NCI-H2081 (cell line): ENCODE measurements at regions not wholly inside any gene's neighbourhood (a gene's known extent, or its start where the extent isn't known, plus 50 kb on each side); places are given as distances from the start of the nearest gene placed in this dataset.
A peak's percentile ranks its signal among the peaks of the same experiment; 100 is the strongest.
"Not testable (repeated sequence)": the region's sequence is repeated elsewhere in the genome, so short reads cannot be mapped to it uniquely, and the experiment has no call there.

Experiments
- DNase-seq, 2 experiments: peaks; one replicate each; lab custom pipeline; 2025; lab: John Stamatoyannopoulos, UW

DNA sequence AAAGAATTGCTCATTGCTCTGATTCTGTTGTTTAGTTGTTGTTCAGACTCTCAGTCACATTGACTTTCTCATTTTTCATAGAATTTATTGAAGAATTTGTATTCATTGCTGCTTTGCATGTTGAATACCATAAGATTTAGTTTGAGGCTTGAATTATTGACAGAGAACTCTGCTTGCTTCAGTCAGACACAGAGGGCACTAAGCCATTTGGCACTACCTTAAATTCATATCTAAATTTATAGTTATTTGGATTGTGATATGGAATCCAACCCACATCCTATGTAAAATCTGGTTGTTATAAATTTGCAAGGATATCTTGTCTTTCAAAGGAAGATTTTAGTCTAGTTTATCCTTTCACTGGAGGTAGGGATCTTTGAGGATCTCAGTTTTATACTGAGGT, 1748.6 kb downstream of the BRINP3 start:
- no peak for DNase-seq

DNA sequence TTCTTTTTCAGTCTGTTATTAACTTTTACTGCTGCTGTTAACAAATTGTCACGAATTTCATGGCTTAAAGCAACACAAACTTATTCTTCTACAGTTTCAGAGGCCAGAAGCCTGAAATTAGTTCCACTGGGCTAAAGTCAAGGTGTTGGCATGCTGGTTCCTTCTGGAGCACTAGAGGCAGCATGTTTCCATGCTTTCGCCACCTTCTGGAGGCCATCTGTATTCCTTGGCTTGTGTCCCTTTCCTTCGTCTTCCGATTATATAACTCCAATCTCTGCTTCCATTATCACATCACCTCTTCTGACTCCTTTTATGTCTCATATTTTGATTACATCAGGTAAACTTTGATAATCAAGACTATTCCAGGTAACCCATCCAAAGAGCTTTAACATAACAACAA, 1742.1 kb downstream of the BRINP3 start:
- no peak for DNase-seq

GRCh38 chr1:188749275-188749674, 1728.4 kb downstream of the BRINP3 start:
- DNase-seq: not testable (repeated sequence)

GRCh38 chr1:188752027-188752426, 1725.6 kb downstream of the BRINP3 start:
- DNase-seq: not testable (repeated sequence)

- not testable (repeated sequence) for DNase-seq
Measured at GRCh38 chr1:188757747-188758146, 1719.9 kb downstream of the BRINP3 start.

DNA sequence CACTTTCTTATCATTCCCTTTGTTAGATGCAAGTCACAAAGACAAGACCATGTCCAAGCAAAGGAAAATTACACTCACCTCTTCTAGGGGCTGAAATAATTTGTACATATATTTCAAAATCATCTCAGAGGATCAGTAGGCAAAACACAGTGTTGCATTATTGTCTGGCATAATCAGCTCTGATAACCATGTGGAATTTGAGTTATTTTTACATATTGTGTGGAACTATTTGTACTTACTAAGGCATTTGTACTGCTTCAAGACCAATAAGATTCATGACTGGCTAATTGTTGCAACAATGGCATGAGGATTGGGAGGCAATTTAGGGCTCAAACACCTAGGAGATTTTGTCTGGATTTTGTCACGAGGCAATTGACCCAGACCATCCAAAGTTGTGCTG, 1716.4 kb downstream of the BRINP3 start:
- no peak for DNase-seq

GRCh38 chr1:188762166-188762743, 1715.4 kb downstream of the BRINP3 start:
- peak in 1 of 2 experiments; percentile 3 for DNase-seq

DNA sequence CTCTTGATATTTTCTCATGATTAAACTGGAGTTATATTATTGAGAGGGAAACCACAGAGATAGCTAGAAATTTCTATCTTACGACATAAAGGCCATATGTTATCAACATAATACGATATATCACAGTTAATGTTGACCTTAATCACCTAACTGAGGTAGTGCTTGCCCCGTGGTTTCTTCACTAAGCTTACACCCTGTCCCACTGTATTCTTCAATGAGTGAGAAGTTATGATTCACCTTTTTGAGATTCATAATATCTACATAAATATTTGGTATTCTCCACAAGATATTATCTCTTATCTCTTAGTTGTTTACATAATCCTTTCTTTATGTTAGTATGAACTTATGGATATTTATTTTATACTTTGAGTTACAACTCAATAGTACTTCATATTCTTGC, 1714.1 kb downstream of the BRINP3 start:
- no peak for DNase-seq

- no peak for DNase-seq
Measured at GRCh38 chr1:188769181-188769580, 1708.5 kb downstream of the BRINP3 start.

DNA sequence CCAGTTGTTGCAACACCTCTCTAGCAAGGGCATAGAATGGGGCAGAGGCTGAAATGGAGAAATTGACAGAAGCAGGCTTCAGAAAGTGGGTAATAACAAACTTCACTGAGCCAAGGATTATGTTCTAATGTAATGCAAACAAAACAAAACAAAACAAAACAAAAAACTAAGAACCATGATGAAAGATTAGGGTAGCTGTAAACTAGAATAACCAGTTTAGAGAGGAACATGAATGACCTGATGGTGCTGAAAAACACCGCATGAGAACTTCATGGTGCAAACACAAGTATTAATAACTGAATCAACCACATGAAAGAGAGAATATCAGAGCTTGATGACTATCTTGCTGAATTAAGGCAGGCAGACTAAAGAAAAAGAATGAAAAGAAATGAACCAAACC, 1707.7 kb downstream of the BRINP3 start:
- DNase-seq: no peak

GRCh38 chr1:188778578-188778977, 1699.1 kb downstream of the BRINP3 start:
- DNase-seq: no peak

- DNase-seq: peak; percentile 22 to 30
Measured at GRCh38 chr1:188782220-188782841, 1695.3 kb downstream of the BRINP3 start.

- no peak for DNase-seq
Measured at GRCh38 chr1:188794969-188795368, 1682.7 kb downstream of the BRINP3 start.

DNA sequence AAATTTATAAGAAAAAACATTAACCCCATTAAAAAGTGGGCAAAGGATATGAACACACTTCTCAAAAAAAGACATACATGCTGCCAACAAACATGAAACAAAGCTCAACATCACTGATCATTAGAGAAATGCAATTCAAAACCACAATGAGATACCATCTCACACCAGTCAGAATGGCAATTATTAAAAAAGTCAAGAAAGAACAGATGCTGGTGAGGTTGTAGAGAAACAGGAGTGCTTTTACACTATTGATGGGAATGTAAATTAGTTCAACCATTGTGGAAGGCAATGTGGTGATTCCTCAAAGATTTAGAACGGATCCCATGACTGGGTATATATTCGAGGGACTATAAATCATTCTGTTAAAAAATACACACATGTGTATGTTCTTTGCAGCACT, 1665.5 kb downstream of the BRINP3 start:
- DNase-seq: not testable (repeated sequence)

DNA sequence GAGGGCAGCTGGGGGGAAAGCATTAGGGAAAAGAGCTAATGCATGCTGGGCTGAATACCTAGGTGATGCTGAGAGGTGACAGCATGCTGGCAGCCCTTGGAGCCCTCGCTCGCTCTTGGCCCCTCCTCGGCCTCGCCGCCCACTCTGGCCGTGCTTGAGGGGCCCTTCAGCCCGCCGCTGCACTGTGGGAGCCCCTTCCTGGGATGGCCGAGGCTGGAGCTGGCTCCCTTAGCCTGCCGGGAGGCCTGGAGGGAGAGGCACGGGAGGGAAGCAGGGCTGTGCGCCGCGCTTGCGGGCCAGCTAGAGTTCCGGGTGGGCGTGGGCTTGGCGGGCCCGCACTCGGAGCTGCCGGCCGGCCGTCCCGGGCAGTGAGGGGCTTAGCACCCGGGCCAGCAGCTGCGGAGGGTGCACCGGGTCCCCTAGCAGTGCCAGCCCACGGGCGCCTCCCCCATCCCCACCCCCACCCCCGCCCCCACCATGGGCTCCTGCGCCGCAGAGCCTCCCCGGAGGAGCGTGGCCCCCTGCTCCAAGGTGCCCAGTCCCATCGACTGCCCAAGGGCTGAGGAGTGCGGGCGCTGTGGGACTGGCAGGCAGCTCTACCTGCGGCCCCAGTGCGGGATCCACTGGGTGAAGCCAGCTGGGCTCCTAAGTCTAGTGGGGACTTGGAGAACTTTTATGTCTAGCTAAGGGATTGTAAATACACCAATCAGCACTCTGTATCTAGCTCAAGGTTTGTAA, 1664.7 kb downstream of the BRINP3 start:
- DNase-seq: not testable (repeated sequence)

GRCh38 chr1:188817814-188818213, 1659.8 kb downstream of the BRINP3 start:
- DNase-seq: peak in 1 of 2 experiments; percentile 30

DNA sequence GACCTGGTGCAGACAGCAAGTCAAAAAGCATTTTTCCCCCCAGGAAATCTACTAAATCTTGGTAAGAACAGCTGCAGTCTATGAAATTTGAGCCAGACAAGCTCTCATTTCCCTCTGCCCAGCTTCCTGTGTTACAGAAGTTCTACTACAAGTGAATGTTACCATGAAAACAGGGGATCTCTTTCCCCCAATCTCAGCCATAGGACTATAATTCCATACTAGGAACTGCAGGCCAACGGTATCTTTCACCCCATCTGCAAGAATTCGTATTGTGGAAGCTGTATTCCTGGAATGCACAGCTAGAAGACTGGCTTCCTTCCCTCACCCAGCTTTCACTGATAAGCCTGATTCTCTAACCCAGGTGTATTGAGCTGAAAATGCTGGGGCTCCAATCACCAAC, 1655.4 kb downstream of the BRINP3 start:
- peak; percentile 38 to 79 for DNase-seq

DNA sequence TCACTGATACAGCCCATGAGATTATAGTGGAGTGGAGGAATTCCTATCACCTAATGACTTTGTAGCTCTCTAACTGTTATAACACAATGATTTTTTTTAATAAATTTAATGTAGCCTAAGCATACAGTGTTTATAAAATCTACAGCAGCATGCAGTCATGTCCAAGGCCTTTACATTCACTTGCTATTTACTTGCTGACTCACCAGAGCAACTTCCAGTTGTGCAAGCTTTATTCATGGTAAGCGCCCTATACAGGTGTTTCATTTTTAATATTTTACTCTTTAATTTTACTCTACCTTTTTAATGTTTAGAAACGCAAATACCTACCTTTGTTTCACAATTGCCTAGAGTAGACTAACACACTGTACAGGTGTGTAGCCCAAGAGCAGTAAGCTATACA, 1652.2 kb downstream of the BRINP3 start:
- DNase-seq: no peak

GRCh38 chr1:188826800-188827199, 1650.9 kb downstream of the BRINP3 start:
- DNase-seq: no peak

- no peak for DNase-seq
Measured at GRCh38 chr1:188827400-188827799, 1650.3 kb downstream of the BRINP3 start.

DNA sequence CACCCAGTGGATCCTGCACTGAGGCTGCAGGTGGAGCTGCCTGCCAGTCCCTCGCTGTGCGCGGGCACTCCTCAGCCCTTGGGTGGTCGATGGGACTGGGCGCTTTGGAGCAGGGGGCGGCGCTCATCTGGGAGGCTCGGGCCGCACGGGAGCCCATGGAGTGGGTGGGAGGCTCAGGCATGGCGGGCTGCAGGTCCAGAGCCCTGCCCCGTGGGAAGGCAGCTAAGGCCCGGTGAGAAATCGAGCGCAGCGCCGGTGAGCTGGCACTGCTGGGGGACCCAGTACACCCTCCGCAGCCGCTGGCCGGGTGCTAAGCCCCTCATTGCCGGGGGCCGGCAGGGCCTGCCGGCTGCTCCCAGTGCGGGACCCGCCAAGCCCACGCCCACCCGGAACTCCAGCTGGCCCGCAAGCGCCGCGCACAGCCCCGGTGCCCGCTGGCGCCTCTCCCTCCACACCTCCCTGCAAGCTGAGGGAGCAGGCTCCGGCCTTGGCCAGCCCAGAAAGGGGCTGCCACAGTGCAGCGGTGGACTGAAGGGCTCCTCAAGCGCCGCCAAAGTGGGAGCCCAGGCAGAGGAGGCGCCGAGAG, 1636.5 kb downstream of the BRINP3 start:
- not testable (repeated sequence) for DNase-seq

DNA sequence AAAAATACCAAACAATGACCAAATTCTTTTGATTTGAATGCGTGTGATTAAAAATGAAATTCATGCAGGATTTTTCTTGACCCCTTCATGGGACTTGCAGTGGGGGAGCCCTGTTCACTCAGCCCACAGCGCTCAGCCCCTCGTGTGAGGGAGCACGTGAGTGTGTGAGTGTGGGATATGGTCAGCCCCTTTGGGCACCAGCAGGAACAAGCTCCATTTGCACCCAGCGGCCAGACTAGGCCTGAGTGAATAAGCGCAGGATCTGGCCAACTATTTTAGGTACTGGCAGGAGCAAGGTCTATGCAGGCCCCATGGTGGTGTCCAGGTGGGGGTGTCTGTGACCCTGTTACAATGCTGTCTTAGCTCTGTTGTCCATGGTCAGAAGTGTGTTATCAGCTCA, 1631.2 kb downstream of the BRINP3 start:
- DNase-seq: no peak

DNA sequence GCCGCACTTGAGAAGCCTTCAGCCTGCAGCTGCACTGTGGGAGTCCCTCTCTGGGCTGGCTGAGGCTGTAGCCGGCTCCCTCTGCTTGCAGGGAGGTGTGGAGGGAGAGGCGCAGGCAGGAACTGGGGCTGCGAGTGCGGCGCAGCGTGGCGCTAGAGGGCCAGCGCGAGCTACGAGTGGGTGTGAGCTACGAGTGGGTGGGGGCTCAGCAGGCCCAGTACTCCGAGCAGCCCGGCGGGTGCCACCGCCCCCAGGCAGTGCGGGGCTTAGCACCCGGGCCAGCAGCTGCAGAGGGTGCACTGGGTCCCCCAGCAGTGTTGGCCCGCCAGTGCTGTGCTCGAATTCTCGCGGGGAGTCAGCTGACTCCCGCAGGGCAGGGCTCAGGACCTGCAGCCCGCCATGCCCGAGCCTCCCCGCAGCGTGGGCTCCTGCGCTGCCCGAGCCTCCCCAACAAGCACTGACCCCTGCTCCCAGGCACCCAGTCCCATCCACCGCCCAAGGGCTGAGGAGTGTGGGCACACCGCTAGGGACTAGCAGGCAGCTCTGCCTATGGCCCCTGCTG, 1620.1 kb downstream of the BRINP3 start:
- no peak for DNase-seq
